Endothelial cell of umbilical vein (primary cell): ENCODE measurements at regions not wholly inside any gene's neighbourhood (a gene's known extent, or its start where the extent isn't known, plus 50 kb on each side); places are given as distances from the start of the nearest gene placed in this dataset.

Experiments used
- BruUV-seq: library from RNA; stranded (reverse); fragments of 400-500 nt; replicated peaks from 2 replicates; lab custom pipeline; 2021; lab: Mats Ljungman, UMichigan
- CTCF ChIA-PET: fragments of 300-600, 350-600 bp; sonication (Branson Sonifier 250); formaldehyde crosslinking; loops from one replicate; lab custom pipeline; 2021; ENCODE audit warnings: antibody characterized with exemption, inconsistent platforms; lab: Charles Lee
- POLR2A ChIA-PET: fragments of 300-600, 350-600 bp; sonication (Branson Sonifier 250); formaldehyde crosslinking; loops from one replicate; lab custom pipeline; 2021; ENCODE audit warnings: antibody characterized with exemption, inconsistent platforms; lab: Charles Lee
- DNase-seq: peaks from one replicate; pipeline ENCODE4 v3.0.0-alpha.2; 2011; ENCODE audit warnings: low read depth, low spot score
- FAIRE-seq: peaks from 2 replicates; lab custom pipeline; 2011; peaks lifted over from hg19 to GRCh38; lab: Jason Lieb, UNC
- H2AFZ ChIP-seq: 2 replicates; pipeline ENCODE4 v1.6.0; 2012; ENCODE audit warnings: low read depth, low read length, control low read depth, inconsistent platforms
- H3K27ac ChIP-seq: 2 replicates; pipeline ENCODE4 v1.5.1; 2011; ENCODE audit warnings: low read depth, mild to moderate bottlenecking, control low read depth, low read length, moderate library complexity; ENCODE audit not compliant: insufficient read depth
- H3K27me3 ChIP-seq, 2 experiments: 2 replicates each; pipeline versions ENCODE4 v1.6.0 to v1.6.1; 2011; ENCODE audit warnings: low read length in 2 of 2, mixed read lengths in 1 of 2; ENCODE audit not compliant: control insufficient read depth in 2 of 2, insufficient read depth in 2 of 2
- H3K36me3 ChIP-seq, 2 experiments: 2 replicates in 1 of 2; 3 replicates in 1 of 2; pipeline ENCODE4 v1.5.1; 2011; ENCODE audit warnings: low read length in 2 of 2, mild to moderate bottlenecking in 1 of 2, moderate library complexity in 1 of 2; ENCODE audit not compliant: control insufficient read depth in 2 of 2, insufficient read depth in 2 of 2; ENCODE audit errors: extremely low read depth in 1 of 2
- H3K4me1 ChIP-seq: 3 replicates; pipeline ENCODE4 v1.5.1; 2011; ENCODE audit warnings: mild to moderate bottlenecking, low read length; ENCODE audit not compliant: control insufficient read depth, insufficient read depth; ENCODE audit errors: extremely low read depth
- H3K4me2 ChIP-seq: 2 replicates; pipeline ENCODE4 v1.6.1; 2011; ENCODE audit warnings: low read length, control low read depth, mixed read lengths; ENCODE audit not compliant: insufficient read depth
- H3K4me3 ChIP-seq, 3 experiments: fragments of 200-600 bp in 1 of 3; sonication (generic), shearing (Covaris generic) in 1 of 3; replicated peaks in 1 of 3; 2 replicates each; pipeline ENCODE4 v1.5.1; 2011 to 2016; ENCODE audit warnings: control low read depth in 3 of 3, low read length in 3 of 3, mild to moderate bottlenecking in 2 of 3, inconsistent platforms in 1 of 3, low read depth in 1 of 3, moderate library complexity in 1 of 3; ENCODE audit not compliant: insufficient read depth in 1 of 3
- H3K79me2 ChIP-seq: 2 replicates; pipeline ENCODE4 v1.6.0; 2012; ENCODE audit warnings: low read length, inconsistent platforms; ENCODE audit not compliant: control insufficient read depth, insufficient read depth
- H3K9ac ChIP-seq: replicated peaks from 2 replicates; pipeline ENCODE3; 2011; ENCODE audit warnings: low read length, control low read depth; ENCODE audit not compliant: insufficient read depth; ENCODE audit errors: extremely low read depth
- H3K9me1 ChIP-seq: replicated peaks from 3 replicates; pipeline ENCODE4 v1.6.0; 2011; ENCODE audit warnings: mild to moderate bottlenecking, low read length; ENCODE audit not compliant: control insufficient read depth, insufficient read depth; ENCODE audit errors: extremely low read depth
- H3K9me3 ChIP-seq: replicated peaks from 2 replicates; pipeline ENCODE4 v1.5.1; 2012; ENCODE audit warnings: low read length, inconsistent platforms; ENCODE audit not compliant: control insufficient read depth, insufficient read depth
- H4K20me1 ChIP-seq: replicated peaks from 2 replicates; pipeline ENCODE3; 2011; ENCODE audit warnings: mild to moderate bottlenecking, low read length; ENCODE audit not compliant: control insufficient read depth, insufficient read depth; ENCODE audit errors: extremely low read depth
- EZH2 ChIP-seq: IDR thresholded peaks from 2 replicates; pipeline ENCODE4 v1.6.1; 2012; ENCODE audit warnings: borderline replicate concordance, low read depth, mild to moderate bottlenecking, moderate library complexity, low read length, inconsistent platforms; ENCODE audit not compliant: severe bottlenecking
- FOS ChIP-seq: IDR thresholded peaks from 2 replicates; pipeline ENCODE4 v1.6.1; 2011; ENCODE audit warnings: mild to moderate bottlenecking, low read length, moderate library complexity, borderline replicate concordance; ENCODE audit not compliant: insufficient read depth
- GATA2 ChIP-seq: IDR thresholded peaks from 2 replicates; pipeline ENCODE4 v1.7.0; 2011; ENCODE audit warnings: low read depth, mild to moderate bottlenecking, moderate library complexity, mixed read lengths, low read length; ENCODE audit not compliant: insufficient read length, insufficient read depth
- JUN ChIP-seq: IDR thresholded peaks from 2 replicates; pipeline ENCODE4 v1.6.1; 2011; ENCODE audit warnings: borderline replicate concordance, low read depth; ENCODE audit not compliant: insufficient read length, insufficient read depth
- MAX ChIP-seq: IDR thresholded peaks from 2 replicates; pipeline ENCODE4 v1.6.1; 2011; ENCODE audit not compliant: insufficient read depth, insufficient read length
- MYC ChIP-seq: IDR thresholded peaks from one replicate; pipeline ENCODE4 v1.6.1; 2011; ENCODE audit warnings: mild to moderate bottlenecking, low read depth, low read length
- POLR2A ChIP-seq: IDR thresholded peaks from 2 replicates; pipeline ENCODE4 v1.6.1; 2012; ENCODE audit warnings: low read depth, mild to moderate bottlenecking, control low read depth, low read length
- POLR2AphosphoS5 ChIP-seq: IDR thresholded peaks from 2 replicates; pipeline ENCODE4 v1.6.1; 2012; ENCODE audit warnings: low read depth, mild to moderate bottlenecking, control low read depth, low read length, moderate library complexity; ENCODE audit not compliant: insufficient read depth
- dilution Hi-C: fragments of 300-500 bp; cut with MboI; formaldehyde crosslinking; loops from one replicate; pipeline ENCODE4 v1.15.0; 2019; ENCODE audit warnings: low sequenced_read_pairs; ENCODE audit not compliant: extremely low pct_ligation_motif_present
- intact Hi-C: fragments of 100-400 bp; cut with micrococcal nuclease; formaldehyde crosslinking; loops from one replicate; pipeline ENCODE4 v1.10.0; 2022
- TF ChIP-seq, protein P1 (sequence below), 2 donors: IDR thresholded peaks; 1 replicate in 1 of 2; 2 replicates in 1 of 2; pipeline ENCODE4 v1.5.1; 2011; ENCODE audit warnings: low read length in 2 of 2, mild to moderate bottlenecking in 2 of 2, moderate library complexity in 2 of 2, control low read depth in 1 of 2, inconsistent platforms in 1 of 2, low read depth in 1 of 2; ENCODE audit not compliant: insufficient read depth in 1 of 2; ENCODE audit errors: extremely low read depth in 1 of 2

- FAIRE-seq: no peak
- H3K9ac ChIP-seq: no peak overlapping the region
- POLR2A ChIA-PET: no interaction called here
- no peak overlapping the region for H3K27ac ChIP-seq
- CTCF ChIA-PET: interaction anchor here (1.3 kb wide), 1 partner anchor 142 kb away, joined by 3 read pairs; no protein-coding TSS in a partner anchor
- TF ChIP-seq, protein P1, sequence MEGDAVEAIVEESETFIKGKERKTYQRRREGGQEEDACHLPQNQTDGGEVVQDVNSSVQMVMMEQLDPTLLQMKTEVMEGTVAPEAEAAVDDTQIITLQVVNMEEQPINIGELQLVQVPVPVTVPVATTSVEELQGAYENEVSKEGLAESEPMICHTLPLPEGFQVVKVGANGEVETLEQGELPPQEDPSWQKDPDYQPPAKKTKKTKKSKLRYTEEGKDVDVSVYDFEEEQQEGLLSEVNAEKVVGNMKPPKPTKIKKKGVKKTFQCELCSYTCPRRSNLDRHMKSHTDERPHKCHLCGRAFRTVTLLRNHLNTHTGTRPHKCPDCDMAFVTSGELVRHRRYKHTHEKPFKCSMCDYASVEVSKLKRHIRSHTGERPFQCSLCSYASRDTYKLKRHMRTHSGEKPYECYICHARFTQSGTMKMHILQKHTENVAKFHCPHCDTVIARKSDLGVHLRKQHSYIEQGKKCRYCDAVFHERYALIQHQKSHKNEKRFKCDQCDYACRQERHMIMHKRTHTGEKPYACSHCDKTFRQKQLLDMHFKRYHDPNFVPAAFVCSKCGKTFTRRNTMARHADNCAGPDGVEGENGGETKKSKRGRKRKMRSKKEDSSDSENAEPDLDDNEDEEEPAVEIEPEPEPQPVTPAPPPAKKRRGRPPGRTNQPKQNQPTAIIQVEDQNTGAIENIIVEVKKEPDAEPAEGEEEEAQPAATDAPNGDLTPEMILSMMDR (IDR thresholded peaks at IDR 0.05; ENCODE audit: extremely low read depth in 1 of 2, insufficient read depth in 1 of 2, low read depth in 1 of 2, low read length in 2 of 2): no peak
- TF ChIP-seq JUN (no peak), POLR2A (no peak), GATA2 (no peak), POLR2AphosphoS5 (no peak), EZH2 (no peak), FOS (no peak), MAX (no peak), MYC (no peak)
- dilution Hi-C loops (no loop called here), intact Hi-C loops (no loop called here)
- no peak overlapping the region for H3K4me3 ChIP-seq
- H4K20me1 ChIP-seq: no peaks in the 10 kb centered on the region
- no peaks in the 10 kb centered on the region for H3K9me1 ChIP-seq
- H3K36me3 ChIP-seq: no peaks in the 10 kb centered on the region
- H3K79me2 ChIP-seq: no peaks in the 10 kb centered on the region
- peaks cover 10% of the 10 kb centered on the region for H3K4me1 ChIP-seq
- DNase-seq: no peak
- no peaks in the 10 kb centered on the region for H3K9me3 ChIP-seq
- H3K27me3 ChIP-seq: no peaks in the 10 kb centered on the region
- no peak overlapping the region for H2AFZ ChIP-seq
- no peak overlapping the region for H3K4me2 ChIP-seq
- no TSS peak for BruUV-seq
Observed at GRCh38 chr1:8171751-8172464, 145.8 kb upstream of the ERRFI1 start.
